HG03571 (cell line): ENCODE measurements at regions not wholly inside any gene's neighbourhood (a gene's known extent, or its start where the extent isn't known, plus 50 kb on each side); places are given as distances from the start of the nearest gene placed in this dataset.

Experiments used
- ATAC-seq: cut with Tn5 transposase; IDR thresholded peaks from one replicate; pipeline ENCODE4 v1.9.1; 2021; ENCODE audit not compliant: unreplicated experiment

GRCh38 chr15:96087180-96087884 is 243.2 kb upstream of the NR2F2 start:
- ATAC-seq: no peak

GRCh38 chr15:96088650-96089049 is 241.8 kb upstream of the NR2F2 start:
- no peak for ATAC-seq

GRCh38 chr15:96089405-96090058 is 241.0 kb upstream of the NR2F2 start:
- peak; percentile 61 for ATAC-seq

- ATAC-seq: no peak
Measured at GRCh38 chr15:96092186-96092585, 238.3 kb upstream of the NR2F2 start.

GRCh38 chr15:96093063-96093462 is 237.4 kb upstream of the NR2F2 start:
- no peak for ATAC-seq

GRCh38 chr15:96097661-96098060 is 232.8 kb upstream of the NR2F2 start:
- ATAC-seq: no peak

GRCh38 chr15:96102631-96103030 is 227.9 kb upstream of the NR2F2 start:
- no peak for ATAC-seq

GRCh38 chr15:96106181-96106580 is 224.3 kb upstream of the NR2F2 start:
- ATAC-seq: no peak

- ATAC-seq: no peak
Measured at GRCh38 chr15:96106628-96107027, 223.9 kb upstream of the NR2F2 start.

GRCh38 chr15:96107916-96108315 is 222.6 kb upstream of the NR2F2 start:
- no peak for ATAC-seq

- no peak for ATAC-seq
Measured at GRCh38 chr15:96108405-96108804, 222.1 kb upstream of the NR2F2 start.

- no peak for ATAC-seq
Measured at GRCh38 chr15:96109820-96110219, 220.7 kb upstream of the NR2F2 start.

- ATAC-seq: no peak
Measured at GRCh38 chr15:96112018-96112417, 218.5 kb upstream of the NR2F2 start.

- no peak for ATAC-seq
Measured at GRCh38 chr15:96115642-96116041, 214.9 kb upstream of the NR2F2 start.

GRCh38 chr15:96117270-96117669 is 213.2 kb upstream of the NR2F2 start:
- no peak for ATAC-seq

GRCh38 chr15:96119734-96120133 is 210.8 kb upstream of the NR2F2 start:
- no peak for ATAC-seq

- no peak for ATAC-seq
Measured at GRCh38 chr15:96121086-96121920, 209.2 kb upstream of the NR2F2 start.

- no peak for ATAC-seq
Measured at GRCh38 chr15:96122077-96123027, 208.1 kb upstream of the NR2F2 start.

GRCh38 chr15:96123028-96123400 is 207.5 kb upstream of the NR2F2 start:
- ATAC-seq: no peak

GRCh38 chr15:96123630-96124187 is 206.8 kb upstream of the NR2F2 start:
- ATAC-seq: no peak
